C4-2B (cell line): ENCODE measurements at regions not wholly inside any gene's neighbourhood (a gene's known extent, or its start where the extent isn't known, plus 50 kb on each side); places are given as distances from the start of the nearest gene placed in this dataset.

Source experiments
- H3K27ac ChIP-seq: fragments of 450-650 bp; 2 replicates; pipeline ENCODE4 v1.5.1; 2017
- ZFX ChIP-seq: fragments of 450-650 bp; IDR thresholded peaks from 2 replicates; pipeline ENCODE4 v1.6.1; 2017
- TF ChIP-seq, protein P1 (sequence below): fragments of 450-650 bp; conservative IDR thresholded peaks from 2 replicates; pipeline ENCODE4 v1.5.1; 2017; ENCODE audit warnings: mild to moderate bottlenecking

DNA sequence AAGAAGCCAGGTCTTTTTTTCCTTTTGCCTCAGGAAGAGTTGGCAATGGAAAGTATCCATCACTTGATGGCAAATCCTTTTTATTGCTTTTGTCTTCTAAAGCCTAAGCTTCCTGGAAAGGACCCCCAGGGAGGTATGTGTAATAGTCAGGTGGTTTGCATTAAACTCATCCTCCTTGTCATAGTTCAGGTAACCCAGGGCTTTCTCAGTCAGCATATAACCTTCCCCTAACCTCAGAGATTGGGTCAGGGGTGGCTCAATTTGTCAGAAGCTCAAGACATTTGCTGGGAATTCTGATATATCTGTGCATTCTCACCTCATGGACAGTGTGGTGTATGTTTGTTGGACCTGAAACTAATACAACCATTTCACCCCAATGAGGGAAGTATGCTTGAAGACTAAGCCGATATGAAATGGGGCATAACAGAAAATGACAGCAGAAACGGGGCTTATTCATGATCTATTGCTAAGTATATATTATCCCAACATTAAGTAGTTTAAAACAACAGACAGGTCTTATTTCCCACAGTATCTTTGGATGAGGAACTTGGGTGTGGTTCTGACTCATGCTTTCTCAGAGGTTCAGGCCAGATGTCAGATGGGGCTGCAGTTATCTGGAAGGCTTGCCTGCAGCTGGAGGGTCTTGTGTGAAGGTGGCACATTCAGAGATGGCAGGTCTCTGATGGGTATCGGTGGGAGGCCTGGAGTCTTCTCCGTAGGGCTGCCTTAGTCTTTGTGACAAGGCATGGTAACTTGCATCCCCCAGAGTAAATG is 135.8 kb upstream of the SPON1 start:
- no peak overlapping the region for H3K27ac ChIP-seq
- TF ChIP-seq, protein P1, sequence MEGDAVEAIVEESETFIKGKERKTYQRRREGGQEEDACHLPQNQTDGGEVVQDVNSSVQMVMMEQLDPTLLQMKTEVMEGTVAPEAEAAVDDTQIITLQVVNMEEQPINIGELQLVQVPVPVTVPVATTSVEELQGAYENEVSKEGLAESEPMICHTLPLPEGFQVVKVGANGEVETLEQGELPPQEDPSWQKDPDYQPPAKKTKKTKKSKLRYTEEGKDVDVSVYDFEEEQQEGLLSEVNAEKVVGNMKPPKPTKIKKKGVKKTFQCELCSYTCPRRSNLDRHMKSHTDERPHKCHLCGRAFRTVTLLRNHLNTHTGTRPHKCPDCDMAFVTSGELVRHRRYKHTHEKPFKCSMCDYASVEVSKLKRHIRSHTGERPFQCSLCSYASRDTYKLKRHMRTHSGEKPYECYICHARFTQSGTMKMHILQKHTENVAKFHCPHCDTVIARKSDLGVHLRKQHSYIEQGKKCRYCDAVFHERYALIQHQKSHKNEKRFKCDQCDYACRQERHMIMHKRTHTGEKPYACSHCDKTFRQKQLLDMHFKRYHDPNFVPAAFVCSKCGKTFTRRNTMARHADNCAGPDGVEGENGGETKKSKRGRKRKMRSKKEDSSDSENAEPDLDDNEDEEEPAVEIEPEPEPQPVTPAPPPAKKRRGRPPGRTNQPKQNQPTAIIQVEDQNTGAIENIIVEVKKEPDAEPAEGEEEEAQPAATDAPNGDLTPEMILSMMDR: no peak
- no peak for TF ChIP-seq ZFX

DNA sequence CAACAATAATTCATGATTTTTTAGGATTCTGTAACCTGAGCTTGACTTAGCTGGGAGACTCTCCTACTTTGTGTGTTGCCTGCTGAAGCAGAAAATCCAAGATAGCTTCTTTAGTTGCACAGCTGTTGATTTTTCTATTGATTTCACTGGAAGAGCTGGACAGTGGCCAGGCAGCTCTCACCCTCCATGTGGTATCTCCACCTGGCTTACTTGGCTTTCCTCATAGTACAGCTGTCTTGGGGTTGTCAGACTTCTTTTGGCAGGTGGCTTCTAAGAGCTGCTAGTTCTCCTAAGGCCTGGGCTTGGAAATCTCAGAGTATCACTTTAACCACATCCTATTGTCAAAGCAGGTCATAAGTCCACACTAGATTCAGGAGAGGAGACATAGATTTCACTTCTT is 130.8 kb upstream of the SPON1 start:
- H3K27ac ChIP-seq: no peak overlapping the region
- TF ChIP-seq ZFX: no peak
- TF ChIP-seq, protein P1: no peak

DNA sequence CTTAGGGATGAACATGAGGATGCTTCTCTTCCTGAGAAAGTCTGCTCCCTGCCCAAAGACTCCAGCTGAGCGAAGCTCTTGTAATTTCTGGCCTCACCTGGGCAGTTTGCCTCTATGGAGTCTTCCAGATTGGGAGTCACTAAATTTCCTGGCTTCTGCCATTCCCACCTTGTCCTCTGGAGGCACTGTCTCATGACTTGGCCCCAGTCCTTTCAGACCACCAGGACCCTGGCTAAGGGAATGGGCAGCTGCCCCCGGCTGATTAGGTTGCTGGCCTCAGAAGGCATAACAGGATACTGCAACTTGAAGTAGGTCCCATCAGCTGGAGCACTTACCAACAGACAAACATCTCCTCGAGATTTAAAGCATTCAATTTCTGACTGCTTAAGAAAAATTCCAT is 128.1 kb upstream of the SPON1 start:
- no peak overlapping the region for H3K27ac ChIP-seq
- TF ChIP-seq ZFX: no peak
- TF ChIP-seq, protein P1: peak; percentile 55

DNA sequence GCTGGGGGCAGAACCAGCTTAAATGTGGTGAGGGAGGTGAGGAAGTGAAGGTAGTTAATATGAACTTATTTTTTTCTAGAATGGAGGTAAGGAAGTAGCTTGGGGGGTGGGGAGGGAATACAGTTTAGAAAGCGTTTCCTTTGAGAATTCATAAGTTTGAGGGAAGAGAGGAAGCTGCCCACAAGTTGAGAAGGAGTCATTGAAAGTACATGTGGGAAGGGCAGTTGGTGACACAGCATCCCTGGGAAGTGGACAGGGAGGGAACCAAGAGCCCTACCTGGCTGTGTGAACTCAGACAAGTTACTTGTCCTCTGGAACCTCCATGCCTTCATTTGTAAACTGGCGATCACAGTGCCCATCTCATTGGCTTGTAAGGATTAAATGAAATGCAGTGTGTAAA is 125.9 kb upstream of the SPON1 start:
- H3K27ac ChIP-seq: no peak overlapping the region
- no peak for TF ChIP-seq ZFX
- TF ChIP-seq, protein P1: no peak

DNA sequence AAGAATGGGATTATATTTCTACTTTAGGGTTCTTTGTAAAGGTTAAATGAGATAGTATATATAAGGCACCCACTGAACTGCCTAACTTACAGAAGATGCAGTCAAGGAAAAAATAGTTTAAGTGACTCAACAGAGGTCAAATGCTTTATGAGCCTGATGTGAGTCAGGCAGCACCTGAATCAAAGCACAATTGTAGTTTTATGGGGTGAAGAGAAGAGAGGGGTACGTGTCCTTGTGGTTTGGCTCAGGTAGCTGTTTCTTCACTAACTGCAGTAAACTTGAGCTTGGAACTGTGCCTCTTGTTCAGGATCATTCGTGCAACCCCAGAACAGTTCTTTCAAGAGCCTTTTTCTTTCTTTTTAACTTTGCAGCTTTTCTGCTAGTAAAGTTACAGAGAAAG is 125.2 kb upstream of the SPON1 start:
- no peak for TF ChIP-seq ZFX
- TF ChIP-seq, protein P1: no peak
- no peak overlapping the region for H3K27ac ChIP-seq

DNA sequence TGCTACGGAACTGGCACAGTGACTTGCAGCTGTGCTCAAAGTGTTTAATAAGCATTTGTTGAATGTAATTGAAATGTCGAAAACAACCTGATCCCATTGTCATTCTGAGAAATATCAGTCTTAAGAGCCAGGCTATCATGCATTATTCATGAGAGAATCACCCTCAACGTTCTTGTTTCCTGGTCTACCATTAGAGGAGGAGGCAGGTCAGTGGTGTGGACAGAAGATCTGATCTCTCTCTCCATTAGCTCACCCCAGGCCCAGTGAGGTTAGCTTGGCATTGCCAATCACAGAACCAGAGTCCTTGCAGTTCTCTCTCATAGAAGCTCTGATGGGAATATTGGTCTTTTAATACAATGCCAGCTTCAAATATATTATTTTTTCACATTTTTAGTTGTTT is 121.1 kb upstream of the SPON1 start:
- TF ChIP-seq, protein P1: no peak
- TF ChIP-seq ZFX: no peak
- H3K27ac ChIP-seq: no peak overlapping the region

DNA sequence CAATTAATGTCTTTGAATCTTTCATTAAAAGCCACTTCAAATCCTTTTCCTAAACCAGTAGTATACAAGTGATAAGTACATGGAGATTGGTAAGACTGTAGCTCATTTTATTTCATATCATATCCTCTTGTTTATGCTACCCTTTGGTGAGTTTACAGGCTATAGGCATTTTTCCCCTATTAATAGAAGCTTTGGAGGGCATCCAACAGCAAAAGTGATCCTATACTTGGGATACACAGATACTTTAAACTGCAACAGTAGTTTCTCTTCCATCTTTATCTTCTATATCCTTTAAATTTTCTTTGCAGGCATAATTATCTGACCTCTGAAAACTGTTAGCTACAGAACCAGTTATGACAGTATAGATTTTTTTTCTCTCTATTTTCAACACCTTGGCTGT is 114.5 kb upstream of the SPON1 start:
- TF ChIP-seq, protein P1: no peak
- no peak for TF ChIP-seq ZFX

More for the DNA sequence above, 114.5 kb upstream of the SPON1 start:
- H3K27ac ChIP-seq: no peak overlapping the region
